Chondrocyte (in vitro differentiated cells): ENCODE measurements at regions not wholly inside any gene's neighbourhood (a gene's known extent, or its start where the extent isn't known, plus 50 kb on each side); places are given as distances from the start of the nearest gene placed in this dataset.

Experiments
- DNase-seq: peaks from one replicate; pipeline ENCODE4 v3.0.0; 2021; ENCODE audit warnings: mixed read lengths, low spot score
- H3K27ac Mint-ChIP-seq: one replicate; pipeline ENCODE4 v1.8.0; 2021; ENCODE audit warnings: mild to moderate bottlenecking, moderate library complexity, mixed read lengths; ENCODE audit not compliant: unreplicated experiment
- H3K27me3 Mint-ChIP-seq: 2 replicates; pipeline ENCODE4 v1.8.0; 2021; ENCODE audit warnings: low read depth, mixed read lengths
- H3K36me3 Mint-ChIP-seq: 2 replicates; pipeline ENCODE4 v1.8.0; 2021; ENCODE audit warnings: low read depth, mixed read lengths
- H3K4me1 Mint-ChIP-seq: 2 replicates; pipeline ENCODE4 v1.8.0; 2021; ENCODE audit warnings: low read depth, mild to moderate bottlenecking, mixed read lengths
- H3K4me3 Mint-ChIP-seq: one replicate; pipeline ENCODE4 v1.8.0; 2021; ENCODE audit warnings: mild to moderate bottlenecking, moderate library complexity, mixed read lengths; ENCODE audit not compliant: unreplicated experiment
- H3K9me3 Mint-ChIP-seq: 2 replicates; pipeline ENCODE4 v1.8.0; 2021; ENCODE audit warnings: low read depth, mixed read lengths
- CTCF ChIP-seq: fragments of 200-600 bp; sonication (generic); IDR thresholded peaks from 2 replicates; pipeline ENCODE4 v1.5.0; 2021; ENCODE audit warnings: antibody characterized with exemption, mild to moderate bottlenecking, moderate library complexity

DNA sequence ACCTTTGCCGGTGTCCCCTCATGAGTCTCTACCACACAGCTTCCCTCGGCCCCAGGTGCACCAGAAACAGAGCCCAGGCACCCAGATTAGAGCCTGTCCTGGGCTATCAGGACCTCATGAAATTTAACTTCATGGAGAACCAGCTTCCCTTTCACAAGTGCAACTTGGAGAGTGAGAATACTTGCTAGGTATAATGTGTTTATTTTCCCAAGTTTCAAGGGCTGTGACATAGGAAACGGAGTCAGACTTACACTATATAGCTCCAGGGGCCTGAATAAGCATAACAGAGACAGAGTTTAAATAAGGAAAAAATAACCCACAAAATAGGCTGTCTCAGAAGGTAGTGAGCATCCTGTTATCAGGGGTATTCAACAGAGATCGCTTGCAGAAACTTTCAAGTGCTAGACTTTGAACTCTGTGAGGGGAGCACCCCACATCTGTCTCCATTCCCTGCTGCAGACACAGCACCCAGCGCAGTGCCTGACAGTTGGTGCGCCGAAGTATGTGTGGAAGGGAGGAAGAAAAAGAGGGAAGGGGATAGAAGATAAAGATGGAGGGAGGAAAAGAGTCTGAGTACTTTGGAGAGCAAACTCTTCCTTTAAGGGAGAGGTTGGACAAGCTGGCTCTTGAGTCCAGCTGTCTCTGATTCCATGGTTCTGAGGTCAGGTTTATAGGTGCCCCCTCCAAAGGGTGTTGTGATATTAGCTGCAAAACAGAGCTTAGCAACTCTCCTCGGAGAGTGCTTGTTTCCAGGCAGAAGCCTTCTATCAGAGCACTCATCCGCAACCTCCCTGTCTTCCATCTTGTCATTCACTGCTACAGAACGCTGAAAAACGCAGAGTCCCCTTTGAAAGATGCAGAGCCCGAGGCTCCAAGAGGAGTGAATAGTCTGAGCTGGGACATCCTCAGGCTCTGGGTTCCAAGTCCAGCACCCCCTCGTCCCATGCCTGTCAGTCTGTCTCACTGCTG, 84.8 kb downstream of the CPN2 start:
- Mint-ChIP-seq H3K9me3 (no peaks in the 10 kb centered on the region), H3K27ac (peak overlapping the region; percentile 80), H3K27me3 (peaks cover 18% of the 10 kb centered on the region), H3K4me3 (no peak overlapping the region), H3K4me1 (peaks cover 37% of the 10 kb centered on the region), H3K36me3 (no peaks in the 10 kb centered on the region)
- no peak for TF ChIP-seq CTCF
- no peak for DNase-seq

DNA sequence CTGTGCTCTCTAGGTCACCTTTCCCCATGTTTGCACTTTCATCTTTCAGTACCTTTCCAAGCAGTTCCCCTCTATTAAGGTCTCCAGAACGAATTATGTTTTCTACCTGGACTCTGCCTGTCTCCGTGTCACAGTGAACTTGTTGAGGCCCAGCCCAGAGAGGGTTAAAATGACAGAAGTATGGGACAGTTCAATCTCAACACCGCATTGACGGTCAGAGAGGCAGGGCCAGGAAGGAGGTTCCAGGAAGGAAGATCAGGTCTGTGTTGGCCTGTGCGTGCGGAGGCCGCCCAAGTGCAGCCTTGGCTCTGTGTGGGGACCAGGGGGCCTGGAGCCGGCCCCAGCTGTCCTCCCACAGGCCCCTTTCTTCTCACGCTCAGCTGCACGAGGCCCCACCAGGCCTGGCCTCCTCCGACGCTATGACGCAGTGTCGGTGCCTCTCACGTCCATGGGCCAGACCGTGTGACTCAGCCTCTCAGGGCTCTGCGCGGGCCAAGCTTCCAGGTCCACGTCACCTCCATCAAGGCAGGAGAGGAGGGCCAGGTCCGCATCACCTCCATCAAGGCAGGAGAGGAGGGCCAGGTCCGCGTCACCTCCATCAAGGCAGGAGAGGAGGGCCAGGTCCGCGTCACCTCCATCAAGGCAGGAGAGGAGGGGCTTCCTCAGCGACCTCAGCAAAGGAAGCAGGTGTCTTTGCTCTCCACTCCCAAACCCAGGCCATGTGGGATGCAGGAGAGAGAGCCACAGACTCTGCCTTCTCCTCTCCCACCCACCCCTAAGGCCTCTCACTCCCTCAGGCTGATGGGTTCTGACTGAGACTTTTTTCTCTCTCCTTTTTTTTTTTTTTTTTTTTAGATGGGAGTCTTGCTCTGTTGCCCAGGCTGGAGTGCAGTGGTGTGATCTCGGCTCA, 83.1 kb downstream of the CPN2 start:
- no peak overlapping the region for H3K27ac Mint-ChIP-seq
- no peak for DNase-seq
- H3K4me1 Mint-ChIP-seq, result peaks cover 48% of the 10 kb centered on the region
- H3K4me3 Mint-ChIP-seq, result no peak overlapping the region
- no peaks in the 10 kb centered on the region for H3K36me3 Mint-ChIP-seq
- TF ChIP-seq CTCF, result no peak
- no peaks in the 10 kb centered on the region for H3K9me3 Mint-ChIP-seq
- peaks cover 12% of the 10 kb centered on the region for H3K27me3 Mint-ChIP-seq

GRCh38 chr3:194268654-194269512, 82.2 kb downstream of the CPN2 start:
- H3K27ac Mint-ChIP-seq, result no peak overlapping the region
- no peak for TF ChIP-seq CTCF

DNA sequence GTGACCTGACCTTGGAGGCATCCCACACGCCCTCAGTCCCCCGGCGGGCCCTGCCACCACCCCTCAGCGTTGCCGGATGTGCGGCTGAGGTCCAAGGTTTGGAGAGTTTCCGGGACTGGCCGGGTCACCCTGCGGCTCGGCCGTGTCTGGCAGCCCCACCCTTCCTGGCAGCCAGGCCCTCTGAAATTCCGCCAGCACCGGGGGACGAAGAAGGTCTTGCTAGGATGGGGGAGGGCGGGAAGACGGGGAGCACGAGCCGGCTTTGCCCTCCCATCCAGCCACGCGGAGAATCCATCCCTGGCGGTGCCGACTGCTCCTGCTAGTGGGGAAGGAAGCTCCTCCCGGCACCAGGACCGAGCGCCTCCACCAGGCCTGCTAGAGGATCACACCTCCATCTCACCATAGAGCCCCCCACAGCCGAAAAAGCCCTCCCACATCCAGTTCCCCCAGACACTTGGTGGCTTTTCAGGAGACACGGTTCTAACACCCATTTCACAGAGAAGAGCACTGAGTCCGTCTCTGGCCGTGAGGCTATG, 81.5 kb downstream of the CPN2 start:
- Mint-ChIP-seq H3K9me3 (no peaks in the 10 kb centered on the region), H3K27ac (peak overlapping the region; percentile 33), H3K4me3 (no peak overlapping the region), H3K4me1 (peaks cover 56% of the 10 kb centered on the region), H3K36me3 (no peaks in the 10 kb centered on the region), H3K27me3 (peaks cover 8% of the 10 kb centered on the region)
- TF ChIP-seq CTCF, result peak; percentile 65
- DNase-seq, result peak; percentile 88

More at GRCh38 chr3:194268654-194269512, 82.2 kb downstream of the CPN2 start:
- peaks cover 49% of the 10 kb centered on the region for H3K4me1 Mint-ChIP-seq
- DNase-seq, result peak; percentile 42
- no peaks in the 10 kb centered on the region for H3K9me3 Mint-ChIP-seq
- no peaks in the 10 kb centered on the region for H3K36me3 Mint-ChIP-seq
- H3K27me3 Mint-ChIP-seq, result peaks cover 7% of the 10 kb centered on the region
- no peak overlapping the region for H3K4me3 Mint-ChIP-seq
